ENCODE measurements at regions not wholly inside any gene's neighbourhood (a gene's known extent, or its start where the extent isn't known, plus 50 kb on each side); places are given as distances from the start of the nearest gene placed in this dataset.

DNA sequence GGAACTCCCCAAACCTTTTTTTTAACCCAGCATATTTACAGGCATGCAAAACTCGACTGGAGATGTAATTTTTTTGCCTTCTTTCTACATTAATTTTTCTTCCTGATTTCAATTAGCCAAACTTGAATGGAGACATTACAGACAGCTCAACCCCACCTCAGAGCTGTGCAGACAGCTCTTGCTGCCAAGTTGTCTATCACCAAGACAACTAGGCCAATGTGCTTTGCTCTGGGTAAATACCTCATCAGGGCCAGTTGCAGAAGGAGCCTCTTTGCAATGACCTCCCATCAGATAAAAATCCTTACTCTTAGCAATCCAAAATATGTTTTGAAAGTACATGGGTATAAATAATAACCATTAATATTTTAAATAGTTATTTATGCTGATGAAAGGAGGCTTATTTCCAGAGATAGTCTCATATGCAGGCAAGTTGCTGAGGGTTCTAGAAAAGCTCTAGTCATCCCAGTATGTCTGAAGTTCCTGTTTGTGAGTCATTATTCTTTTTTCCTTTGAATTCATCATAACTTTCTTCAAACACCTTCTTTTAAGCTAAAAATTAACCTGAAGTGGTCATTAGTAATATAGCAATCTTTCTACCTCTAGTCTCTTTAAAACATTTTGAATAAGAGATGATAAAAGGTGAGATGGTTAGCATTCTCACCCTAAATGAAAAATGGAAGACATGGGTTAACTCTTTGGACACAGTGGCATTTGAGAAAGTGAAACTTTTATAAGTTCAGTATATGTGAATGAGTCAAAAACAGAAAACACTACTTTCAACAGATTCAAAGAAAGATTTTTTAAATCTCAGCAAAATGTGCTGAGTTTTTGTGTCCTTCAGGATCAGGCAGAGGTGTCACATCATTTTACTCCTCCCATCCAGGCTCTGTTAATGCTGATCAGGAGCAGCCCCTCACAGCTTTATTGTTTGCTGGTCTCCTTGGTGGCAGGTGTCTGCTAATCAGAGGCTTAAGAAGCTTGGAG, 475.5 kb upstream of the FGF16 start:
- no peaks in the 10 kb centered on the region for H4K20me1 ChIP-seq (ENCODE audit: insufficient read depth, low read length)
- H3K9me3 ChIP-seq (ENCODE audit: low read length), result no peaks in the 10 kb centered on the region
- ATAC-seq (no peak), FAIRE-seq (no peak), DNase-seq (ENCODE audit: low spot score) (no peak)
- TF ChIP-seq TCF12 (IDR thresholded peaks at IDR 0.05), result no peak
- no peak for TF ChIP-seq TCF12 (CRISPR knock-in tag; IDR thresholded peaks at IDR 0.05)
- TF ChIP-seq ZNF724P (CRISPR knock-in tag; IDR thresholded peaks at IDR 0.05; ENCODE audit: borderline replicate concordance), result no peak
- TF ChIP-seq, protein P1, sequence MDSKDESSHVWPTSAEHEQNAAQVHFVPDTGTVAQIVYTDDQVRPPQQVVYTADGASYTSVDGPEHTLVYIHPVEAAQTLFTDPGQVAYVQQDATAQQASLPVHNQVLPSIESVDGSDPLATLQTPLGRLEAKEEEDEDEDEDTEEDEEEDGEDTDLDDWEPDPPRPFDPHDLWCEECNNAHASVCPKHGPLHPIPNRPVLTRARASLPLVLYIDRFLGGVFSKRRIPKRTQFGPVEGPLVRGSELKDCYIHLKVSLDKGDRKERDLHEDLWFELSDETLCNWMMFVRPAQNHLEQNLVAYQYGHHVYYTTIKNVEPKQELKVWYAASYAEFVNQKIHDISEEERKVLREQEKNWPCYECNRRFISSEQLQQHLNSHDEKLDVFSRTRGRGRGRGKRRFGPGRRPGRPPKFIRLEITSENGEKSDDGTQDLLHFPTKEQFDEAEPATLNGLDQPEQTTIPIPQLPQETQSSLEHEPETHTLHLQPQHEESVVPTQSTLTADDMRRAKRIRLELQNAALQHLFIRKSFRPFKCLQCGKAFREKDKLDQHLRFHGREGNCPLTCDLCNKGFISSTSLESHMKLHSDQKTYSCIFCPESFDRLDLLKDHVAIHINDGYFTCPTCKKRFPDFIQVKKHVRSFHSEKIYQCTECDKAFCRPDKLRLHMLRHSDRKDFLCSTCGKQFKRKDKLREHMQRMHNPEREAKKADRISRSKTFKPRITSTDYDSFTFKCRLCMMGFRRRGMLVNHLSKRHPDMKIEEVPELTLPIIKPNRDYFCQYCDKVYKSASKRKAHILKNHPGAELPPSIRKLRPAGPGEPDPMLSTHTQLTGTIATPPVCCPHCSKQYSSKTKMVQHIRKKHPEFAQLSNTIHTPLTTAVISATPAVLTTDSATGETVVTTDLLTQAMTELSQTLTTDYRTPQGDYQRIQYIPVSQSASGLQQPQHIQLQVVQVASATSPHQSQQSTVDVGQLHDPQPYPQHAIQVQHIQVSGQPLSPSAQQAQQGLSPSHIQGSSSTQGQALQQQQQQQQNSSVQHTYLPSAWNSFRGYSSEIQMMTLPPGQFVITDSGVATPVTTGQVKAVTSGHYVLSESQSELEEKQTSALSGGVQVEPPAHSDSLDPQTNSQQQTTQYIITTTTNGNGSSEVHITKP (CRISPR knock-in tag; IDR thresholded peaks at IDR 0.05; ENCODE audit: low read depth), result no peak
- no peak for TF ChIP-seq ZNF790 (CRISPR knock-in tag; IDR thresholded peaks at IDR 0.05; ENCODE audit: borderline replicate concordance)
- WGBS (ENCODE audit: low lambda C conversion rate), result 0% methylated on average over 1 of the region's 1 CpG
- H3K4me3 ChIP-seq (replicated peaks in 1 of 3; ENCODE audit: insufficient read depth in 1 of 3, low read depth in 2 of 3, low read length in 3 of 3), result no peak overlapping the region
- no peak overlapping the region for H3K27ac ChIP-seq (ENCODE audit: extremely low read length, insufficient read depth, low read length)
- no peak overlapping the region for H3K9ac ChIP-seq (ENCODE audit: insufficient read depth, low read depth, low read length)
- H3K27me3 ChIP-seq (ENCODE audit: control insufficient read depth in 1 of 2, insufficient read depth in 2 of 2, low read length in 2 of 2), result no peaks in the 10 kb centered on the region
- no peak overlapping the region for H2AFZ ChIP-seq (ENCODE audit: low read length)
- in situ Hi-C loops (cut with HindIII; ENCODE audit: extremely low pct_ligation_motif_present, low pct_unique_long_range_greater_than_20kb) (no loop called here), intact Hi-C loops (cut with micrococcal nuclease; ENCODE audit: unreplicated experiment) (no loop called here)
- no peaks in the 10 kb centered on the region for H3K36me3 ChIP-seq (replicated peaks in 1 of 2; ENCODE audit: control insufficient read depth in 1 of 2, insufficient read depth in 2 of 2, low read length in 2 of 2)
- CTCF ChIA-PET (ENCODE audit: low intra/inter-chr PET ratio, low total read pairs), result no interaction called here
- POLR2A ChIA-PET, result no interaction called here
- no peaks in the 10 kb centered on the region for H3K79me2 ChIP-seq (ENCODE audit: insufficient read depth, low read length)
- no TSS peak for BruUV-seq (replicated peaks)
- no peak overlapping the region for H3K4me2 ChIP-seq (ENCODE audit: low read depth, low read length)
- no peaks in the 10 kb centered on the region for H3K4me1 ChIP-seq (ENCODE audit: insufficient read depth, low read length)
